Naive B cell (primary cell): ENCODE measurements at regions not wholly inside any gene's neighbourhood (a gene's known extent, or its start where the extent isn't known, plus 50 kb on each side); places are given as distances from the start of the nearest gene placed in this dataset.
A peak's percentile ranks its signal among the peaks of the same experiment; 100 is the strongest.
"Not testable (repeated sequence)": the region's sequence is repeated elsewhere in the genome, so short reads cannot be mapped to it uniquely, and the experiment has no call there.

Experiments
- ATAC-seq, 2 donors: fragments of 150-1000 bp; cut with Tn5 transposase; 2 replicates each; pipeline ENCODE4 v1.10.0; 2021; ENCODE audit warnings: low read depth in 2 of 2, mild to moderate bottlenecking in 2 of 2, moderate library complexity in 2 of 2
- DNase-seq: peaks from one replicate; pipeline ENCODE4 v3.0.0; 2022
- H3K27ac Mint-ChIP-seq, 6 donors: one replicate each; pipeline ENCODE4 v1.8.0; 2020 to 2022; ENCODE audit warnings: mild to moderate bottlenecking in 6 of 6, mixed read lengths in 6 of 6, moderate library complexity in 5 of 6, inconsistent platforms in 2 of 6
- H3K27me3 Mint-ChIP-seq, 3 donors: one replicate each; pipeline ENCODE4 v1.8.0; 2021 to 2022; ENCODE audit warnings: mixed read lengths in 3 of 3, mild to moderate bottlenecking in 1 of 3
- H3K36me3 Mint-ChIP-seq, 2 donors: one replicate each; pipeline ENCODE4 v1.8.0; 2020 to 2022; ENCODE audit warnings: mixed read lengths in 2 of 2, inconsistent platforms in 1 of 2, mild to moderate bottlenecking in 1 of 2
- H3K4me1 Mint-ChIP-seq, 3 donors: one replicate each; pipeline ENCODE4 v1.8.0; 2020 to 2022; ENCODE audit warnings: mixed read lengths in 3 of 3, inconsistent platforms in 1 of 3, mild to moderate bottlenecking in 1 of 3, moderate library complexity in 1 of 3
- H3K4me3 Mint-ChIP-seq, 8 donors: one replicate each; pipeline ENCODE4 v1.8.0; 2020 to 2022; ENCODE audit warnings: mild to moderate bottlenecking in 8 of 8, mixed read lengths in 8 of 8, moderate library complexity in 8 of 8, inconsistent platforms in 2 of 8
- H3K9me3 Mint-ChIP-seq, 7 donors: one replicate each; pipeline ENCODE4 v1.8.0; 2020 to 2022; ENCODE audit warnings: mixed read lengths in 7 of 7, mild to moderate bottlenecking in 5 of 7, inconsistent platforms in 2 of 7, moderate library complexity in 1 of 7

DNA sequence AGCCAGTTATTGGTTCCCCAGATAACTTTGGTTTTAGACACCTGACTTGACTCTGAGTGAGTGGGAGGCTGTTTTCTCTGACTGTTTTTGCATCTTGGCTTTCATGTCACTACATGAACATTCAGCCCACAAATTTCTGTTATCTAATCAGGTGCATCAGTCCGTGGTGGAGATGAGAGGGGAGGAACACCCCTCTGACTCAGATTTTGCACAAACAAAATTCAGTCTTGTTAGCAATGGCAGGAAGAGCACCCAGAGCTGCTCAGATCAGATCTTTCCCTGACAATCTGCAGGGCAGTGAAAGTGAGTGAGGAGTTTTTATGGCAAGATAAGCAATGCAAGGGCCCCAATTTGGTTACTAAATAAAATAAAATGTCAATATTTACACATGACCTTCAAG lies 307.2 kb upstream of the NOTCH2NLA start:
- not testable (repeated sequence) for DNase-seq, H3K9me3 Mint-ChIP-seq, ATAC-seq, H3K36me3 Mint-ChIP-seq, H3K4me3 Mint-ChIP-seq, H3K4me1 Mint-ChIP-seq, H3K27ac Mint-ChIP-seq, H3K27me3 Mint-ChIP-seq

GRCh38 chr1:146535575-146535974 lies 306.8 kb upstream of the NOTCH2NLA start:
- not testable (repeated sequence) for H3K27me3 Mint-ChIP-seq, H3K27ac Mint-ChIP-seq, DNase-seq, H3K4me1 Mint-ChIP-seq, H3K36me3 Mint-ChIP-seq, ATAC-seq, H3K4me3 Mint-ChIP-seq, H3K9me3 Mint-ChIP-seq

GRCh38 chr1:146530958-146531357 lies 302.1 kb upstream of the NOTCH2NLA start:
- not testable (repeated sequence) for H3K9me3 Mint-ChIP-seq, H3K4me3 Mint-ChIP-seq, DNase-seq

GRCh38 chr1:146522812-146523211 lies 294.0 kb upstream of the NOTCH2NLA start:
- H3K4me1 Mint-ChIP-seq, H3K27ac Mint-ChIP-seq, H3K9me3 Mint-ChIP-seq, ATAC-seq, H3K36me3 Mint-ChIP-seq, H3K4me3 Mint-ChIP-seq, DNase-seq, H3K27me3 Mint-ChIP-seq: not testable (repeated sequence)

More at GRCh38 chr1:146530958-146531357, 302.1 kb upstream of the NOTCH2NLA start:
- not testable (repeated sequence) for H3K27me3 Mint-ChIP-seq, H3K4me1 Mint-ChIP-seq, ATAC-seq, H3K36me3 Mint-ChIP-seq, H3K27ac Mint-ChIP-seq

GRCh38 chr1:146522345-146522744 lies 293.5 kb upstream of the NOTCH2NLA start:
- H3K27ac Mint-ChIP-seq, H3K4me1 Mint-ChIP-seq, ATAC-seq, H3K27me3 Mint-ChIP-seq, H3K9me3 Mint-ChIP-seq, H3K4me3 Mint-ChIP-seq, DNase-seq, H3K36me3 Mint-ChIP-seq: not testable (repeated sequence)

DNA sequence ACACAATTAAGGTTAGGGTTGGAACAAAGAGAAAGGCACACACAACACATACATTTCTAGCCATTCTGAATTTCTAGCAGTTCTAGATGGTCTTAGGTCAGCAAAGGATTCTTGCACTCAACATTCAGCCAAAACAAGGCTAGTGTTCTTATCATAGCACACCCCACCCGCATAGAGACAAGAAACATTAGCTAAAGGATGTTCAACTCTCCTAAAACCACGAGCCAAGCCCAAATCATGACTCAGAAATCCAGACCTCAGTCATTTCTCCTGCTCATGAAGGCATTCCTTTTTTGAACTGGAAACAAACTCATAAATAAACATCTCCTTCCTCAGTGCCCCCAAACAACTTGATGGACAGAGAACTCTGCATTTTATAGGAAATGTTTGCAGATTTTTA lies 293.0 kb upstream of the NOTCH2NLA start:
- H3K4me3 Mint-ChIP-seq, H3K9me3 Mint-ChIP-seq, H3K4me1 Mint-ChIP-seq, H3K27ac Mint-ChIP-seq, H3K27me3 Mint-ChIP-seq, ATAC-seq, DNase-seq, H3K36me3 Mint-ChIP-seq: not testable (repeated sequence)

- H3K27ac Mint-ChIP-seq, H3K9me3 Mint-ChIP-seq, H3K36me3 Mint-ChIP-seq, H3K27me3 Mint-ChIP-seq, DNase-seq, ATAC-seq, H3K4me1 Mint-ChIP-seq, H3K4me3 Mint-ChIP-seq: not testable (repeated sequence)
Observed at GRCh38 chr1:146513754-146514153, 284.9 kb upstream of the NOTCH2NLA start.

DNA sequence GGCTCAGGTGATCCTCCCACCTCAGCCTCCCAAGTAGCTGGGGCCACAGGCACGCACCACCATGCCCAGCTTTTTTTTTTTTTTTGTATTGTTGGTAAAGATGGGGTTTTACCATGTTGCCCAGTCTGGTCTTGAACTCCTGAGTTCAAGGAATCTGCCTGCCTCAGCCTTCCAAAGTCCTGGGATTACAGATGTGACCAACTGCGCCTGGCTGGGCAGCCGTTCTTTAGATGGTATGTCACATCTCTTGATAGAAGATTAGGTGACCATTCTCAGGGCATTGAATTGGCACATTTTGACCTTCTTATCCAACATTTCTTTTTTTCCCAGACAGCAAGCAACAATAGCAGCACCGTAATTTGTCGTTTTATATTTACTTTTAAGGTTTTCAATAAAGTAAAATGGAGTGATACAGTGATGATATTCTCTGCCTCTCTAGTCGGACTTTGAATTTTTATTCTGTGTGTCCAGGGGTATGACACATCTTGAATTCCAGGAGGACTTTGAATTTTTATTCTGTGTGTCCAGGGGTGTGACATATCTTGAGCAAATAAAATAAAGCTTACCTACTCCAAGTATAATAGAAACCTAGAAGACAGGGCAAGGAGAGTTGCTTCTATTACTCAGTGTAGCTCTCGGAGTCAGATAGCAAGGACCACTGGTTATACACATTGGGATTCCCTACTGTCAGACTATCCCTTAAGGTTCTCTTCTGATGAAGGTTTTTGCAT lies 282.4 kb upstream of the NOTCH2NLA start:
- not testable (repeated sequence) for H3K36me3 Mint-ChIP-seq, H3K9me3 Mint-ChIP-seq, H3K27me3 Mint-ChIP-seq, ATAC-seq, H3K27ac Mint-ChIP-seq, H3K4me3 Mint-ChIP-seq, DNase-seq, H3K4me1 Mint-ChIP-seq

DNA sequence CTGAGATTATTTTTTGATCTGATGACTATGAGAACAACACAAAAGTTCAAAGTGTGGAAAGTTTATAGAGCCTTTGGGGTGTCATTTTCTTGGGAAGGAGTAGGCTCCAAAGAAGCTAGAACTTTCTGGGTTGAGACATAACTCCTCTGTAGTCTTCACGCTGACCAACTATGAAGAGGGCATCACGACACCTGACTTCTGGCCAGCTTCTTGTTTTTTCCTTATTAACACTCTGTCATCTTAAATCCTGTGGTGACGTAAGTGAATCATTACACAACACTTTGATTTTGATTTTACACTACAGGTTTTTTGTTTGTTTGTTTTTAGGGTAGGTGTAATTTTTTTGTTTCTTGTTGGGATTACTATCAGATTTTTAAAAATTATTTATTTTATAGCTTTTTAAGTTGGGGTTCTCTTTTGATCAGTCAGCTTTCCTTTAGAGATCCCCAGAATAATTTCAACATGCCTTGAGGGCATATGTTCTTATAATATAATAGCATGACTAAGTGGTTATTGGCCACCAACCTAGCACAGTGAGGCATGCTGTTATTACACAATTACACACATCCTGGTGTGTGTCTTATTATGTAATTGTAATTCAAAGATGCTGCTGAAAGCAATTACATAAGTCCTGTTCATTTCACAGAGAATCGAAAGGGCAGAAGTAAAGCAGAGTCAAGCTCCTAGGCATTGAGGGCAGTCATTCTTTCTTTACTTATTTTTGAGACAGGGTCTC lies 281.6 kb upstream of the NOTCH2NLA start:
- H3K36me3 Mint-ChIP-seq, H3K4me3 Mint-ChIP-seq, H3K4me1 Mint-ChIP-seq, H3K27me3 Mint-ChIP-seq, DNase-seq, H3K9me3 Mint-ChIP-seq, H3K27ac Mint-ChIP-seq, ATAC-seq: not testable (repeated sequence)

- H3K36me3 Mint-ChIP-seq, H3K27ac Mint-ChIP-seq, H3K9me3 Mint-ChIP-seq, H3K4me3 Mint-ChIP-seq, H3K4me1 Mint-ChIP-seq, DNase-seq, H3K27me3 Mint-ChIP-seq, ATAC-seq: not testable (repeated sequence)
Observed at GRCh38 chr1:146504121-146504520, 275.3 kb upstream of the NOTCH2NLA start.

GRCh38 chr1:146487555-146487954 lies 258.7 kb upstream of the NOTCH2NLA start:
- H3K27ac Mint-ChIP-seq, DNase-seq, H3K4me1 Mint-ChIP-seq, H3K4me3 Mint-ChIP-seq, H3K9me3 Mint-ChIP-seq, ATAC-seq, H3K36me3 Mint-ChIP-seq: not testable (repeated sequence)
- H3K27me3 Mint-ChIP-seq = peaks cover 8 to 20% (median 11%) of the 10 kb centered on the region in 3 donors

- H3K27ac Mint-ChIP-seq, ATAC-seq, H3K4me3 Mint-ChIP-seq, H3K9me3 Mint-ChIP-seq, DNase-seq, H3K4me1 Mint-ChIP-seq, H3K36me3 Mint-ChIP-seq: not testable (repeated sequence)
- peaks cover 8 to 20% (median 11%) of the 10 kb centered on the region in 3 donors for H3K27me3 Mint-ChIP-seq
Observed at GRCh38 chr1:146487155-146487554, 258.3 kb upstream of the NOTCH2NLA start.

- H3K27ac Mint-ChIP-seq, H3K9me3 Mint-ChIP-seq, DNase-seq, H3K4me1 Mint-ChIP-seq, H3K36me3 Mint-ChIP-seq: not testable (repeated sequence)
- peak overlapping the region in 4 of 8 donors; percentile 40 to 73 (median 65) for H3K4me3 Mint-ChIP-seq
- ATAC-seq = peak in 1 of 2 donors; percentile 27
- H3K27me3 Mint-ChIP-seq = peaks cover 8 to 20% (median 11%) of the 10 kb centered on the region in 3 donors
Observed at GRCh38 chr1:146486300-146487014, 257.6 kb upstream of the NOTCH2NLA start.

DNA sequence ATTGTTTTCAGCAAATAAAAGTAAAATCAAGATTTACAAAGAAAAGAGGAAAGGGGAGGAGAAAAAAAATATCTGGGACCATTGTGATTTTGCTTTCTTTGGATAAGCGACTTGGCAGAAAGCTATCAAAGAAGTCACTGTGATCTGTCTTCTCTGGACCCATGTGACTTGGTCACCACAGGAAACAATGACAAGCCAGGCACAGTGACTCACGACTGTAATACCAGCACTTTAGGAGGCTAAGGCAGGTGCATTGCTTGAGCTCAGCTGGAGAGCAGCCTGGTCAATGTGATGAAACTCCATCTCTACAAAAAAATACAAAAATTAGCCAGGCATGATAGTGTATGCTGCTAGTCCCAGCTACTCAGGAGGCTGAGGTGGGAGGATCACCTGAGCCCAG lies 255.4 kb upstream of the NOTCH2NLA start:
- ATAC-seq, H3K27ac Mint-ChIP-seq, H3K36me3 Mint-ChIP-seq, H3K4me1 Mint-ChIP-seq, H3K9me3 Mint-ChIP-seq, H3K4me3 Mint-ChIP-seq, DNase-seq: not testable (repeated sequence)
- H3K27me3 Mint-ChIP-seq = peaks cover 8 to 20% (median 11%) of the 10 kb centered on the region in 3 donors
